HL-60 (cell line): ENCODE measurements at regions not wholly inside any gene's neighbourhood (a gene's known extent, or its start where the extent isn't known, plus 50 kb on each side); places are given as distances from the start of the nearest gene placed in this dataset.

ENCODE experiments used
- GABPA ChIP-seq: IDR thresholded peaks from 2 replicates; pipeline ENCODE4 v1.6.1; 2012; ENCODE audit warnings: low read depth
- POLR2AphosphoS5 ChIP-seq: IDR thresholded peaks from 2 replicates; pipeline ENCODE4 v1.6.1; 2012; ENCODE audit warnings: low read depth
- SPI1 ChIP-seq: IDR thresholded peaks from 2 replicates; pipeline ENCODE4 v1.6.1; 2012; ENCODE audit warnings: low read depth, mild to moderate bottlenecking, borderline replicate concordance
- TF ChIP-seq, protein P1 (sequence below): IDR thresholded peaks from one replicate; pipeline ENCODE4 v1.5.1; 2011; ENCODE audit warnings: low read length, control low read depth, inconsistent platforms; ENCODE audit not compliant: insufficient read depth
- TF ChIP-seq, protein P2 (sequence below): IDR thresholded peaks from 2 replicates; pipeline ENCODE4 v1.6.1; 2012; ENCODE audit warnings: low read depth; ENCODE audit not compliant: insufficient replicate concordance

- TF ChIP-seq POLR2AphosphoS5 (no peak), GABPA (no peak), SPI1 (no peak)
- TF ChIP-seq, protein P1, sequence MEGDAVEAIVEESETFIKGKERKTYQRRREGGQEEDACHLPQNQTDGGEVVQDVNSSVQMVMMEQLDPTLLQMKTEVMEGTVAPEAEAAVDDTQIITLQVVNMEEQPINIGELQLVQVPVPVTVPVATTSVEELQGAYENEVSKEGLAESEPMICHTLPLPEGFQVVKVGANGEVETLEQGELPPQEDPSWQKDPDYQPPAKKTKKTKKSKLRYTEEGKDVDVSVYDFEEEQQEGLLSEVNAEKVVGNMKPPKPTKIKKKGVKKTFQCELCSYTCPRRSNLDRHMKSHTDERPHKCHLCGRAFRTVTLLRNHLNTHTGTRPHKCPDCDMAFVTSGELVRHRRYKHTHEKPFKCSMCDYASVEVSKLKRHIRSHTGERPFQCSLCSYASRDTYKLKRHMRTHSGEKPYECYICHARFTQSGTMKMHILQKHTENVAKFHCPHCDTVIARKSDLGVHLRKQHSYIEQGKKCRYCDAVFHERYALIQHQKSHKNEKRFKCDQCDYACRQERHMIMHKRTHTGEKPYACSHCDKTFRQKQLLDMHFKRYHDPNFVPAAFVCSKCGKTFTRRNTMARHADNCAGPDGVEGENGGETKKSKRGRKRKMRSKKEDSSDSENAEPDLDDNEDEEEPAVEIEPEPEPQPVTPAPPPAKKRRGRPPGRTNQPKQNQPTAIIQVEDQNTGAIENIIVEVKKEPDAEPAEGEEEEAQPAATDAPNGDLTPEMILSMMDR: no peak
- TF ChIP-seq, protein P2, sequence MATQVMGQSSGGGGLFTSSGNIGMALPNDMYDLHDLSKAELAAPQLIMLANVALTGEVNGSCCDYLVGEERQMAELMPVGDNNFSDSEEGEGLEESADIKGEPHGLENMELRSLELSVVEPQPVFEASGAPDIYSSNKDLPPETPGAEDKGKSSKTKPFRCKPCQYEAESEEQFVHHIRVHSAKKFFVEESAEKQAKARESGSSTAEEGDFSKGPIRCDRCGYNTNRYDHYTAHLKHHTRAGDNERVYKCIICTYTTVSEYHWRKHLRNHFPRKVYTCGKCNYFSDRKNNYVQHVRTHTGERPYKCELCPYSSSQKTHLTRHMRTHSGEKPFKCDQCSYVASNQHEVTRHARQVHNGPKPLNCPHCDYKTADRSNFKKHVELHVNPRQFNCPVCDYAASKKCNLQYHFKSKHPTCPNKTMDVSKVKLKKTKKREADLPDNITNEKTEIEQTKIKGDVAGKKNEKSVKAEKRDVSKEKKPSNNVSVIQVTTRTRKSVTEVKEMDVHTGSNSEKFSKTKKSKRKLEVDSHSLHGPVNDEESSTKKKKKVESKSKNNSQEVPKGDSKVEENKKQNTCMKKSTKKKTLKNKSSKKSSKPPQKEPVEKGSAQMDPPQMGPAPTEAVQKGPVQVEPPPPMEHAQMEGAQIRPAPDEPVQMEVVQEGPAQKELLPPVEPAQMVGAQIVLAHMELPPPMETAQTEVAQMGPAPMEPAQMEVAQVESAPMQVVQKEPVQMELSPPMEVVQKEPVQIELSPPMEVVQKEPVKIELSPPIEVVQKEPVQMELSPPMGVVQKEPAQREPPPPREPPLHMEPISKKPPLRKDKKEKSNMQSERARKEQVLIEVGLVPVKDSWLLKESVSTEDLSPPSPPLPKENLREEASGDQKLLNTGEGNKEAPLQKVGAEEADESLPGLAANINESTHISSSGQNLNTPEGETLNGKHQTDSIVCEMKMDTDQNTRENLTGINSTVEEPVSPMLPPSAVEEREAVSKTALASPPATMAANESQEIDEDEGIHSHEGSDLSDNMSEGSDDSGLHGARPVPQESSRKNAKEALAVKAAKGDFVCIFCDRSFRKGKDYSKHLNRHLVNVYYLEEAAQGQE: no peak
Observed at GRCh38 chr12:87157791-87158190, 871.4 kb downstream of the C12orf50 start.
